Kidney (tissue), 13 donors: ENCODE measurements at regions not wholly inside any gene's neighbourhood (a gene's known extent, or its start where the extent isn't known, plus 50 kb on each side); places are given as distances from the start of the nearest gene placed in this dataset.
A peak's percentile ranks its signal among the peaks of the same experiment; 100 is the strongest.

Source experiments
- DNase-seq, 5 donors: peaks; one replicate each; pipeline ENCODE4 v3.0.0-alpha.2; 2013 to 2020
- FAIRE-seq: peaks from 2 replicates; lab custom pipeline; 2012; peaks lifted over from hg19 to GRCh38; lab: Jason Lieb, UNC
- H3K27ac ChIP-seq, 2 donors: one replicate each; pipeline ENCODE4 v1.7.0; 2013; ENCODE audit warnings: low read depth in 2 of 2, low read length in 2 of 2, inconsistent platforms in 1 of 2
- H3K27me3 ChIP-seq: one replicate; pipeline ENCODE4 v1.7.1; 2013; ENCODE audit warnings: low read length, inconsistent platforms; ENCODE audit not compliant: control insufficient read depth, insufficient read depth
- H3K36me3 ChIP-seq, 3 donors: one replicate each; pipeline versions ENCODE4 v1.7.0 to v1.7.1; 2013; ENCODE audit warnings: low read length in 3 of 3, control low read depth in 1 of 3, inconsistent platforms in 1 of 3; ENCODE audit not compliant: insufficient read depth in 3 of 3, control insufficient read depth in 2 of 3
- H3K4me1 ChIP-seq, 3 donors: one replicate each; pipeline versions ENCODE4 v1.7.0 to v1.7.1; 2013; ENCODE audit warnings: low read length in 3 of 3, inconsistent platforms in 1 of 3, low read depth in 1 of 3; ENCODE audit not compliant: control insufficient read depth in 2 of 3, insufficient read depth in 2 of 3
- H3K4me3 ChIP-seq, 3 donors: one replicate each; pipeline versions ENCODE4 v1.7.0 to v1.8.1; 2013; ENCODE audit warnings: low read length in 3 of 3, control low read depth in 1 of 3, inconsistent platforms in 1 of 3
- H3K9ac ChIP-seq, 3 donors: one replicate each; pipeline versions ENCODE4 v1.7.0 to v1.7.1; 2013; ENCODE audit warnings: low read length in 3 of 3, control low read depth in 1 of 3, inconsistent platforms in 1 of 3
- H3K9me3 ChIP-seq, 3 donors: one replicate each; pipeline versions ENCODE4 v1.7.0 to v1.7.1; 2013; ENCODE audit warnings: low read length in 3 of 3, control low read depth in 1 of 3, inconsistent platforms in 1 of 3; ENCODE audit not compliant: control insufficient read depth in 2 of 3, insufficient read depth in 1 of 3
- CTCF ChIP-seq: IDR thresholded peaks from 3 replicates; pipeline ENCODE4 v1.5.1; 2012; ENCODE audit warnings: mild to moderate bottlenecking, moderate library complexity, borderline replicate concordance; ENCODE audit not compliant: insufficient read depth; ENCODE audit errors: extremely low read depth
- intact Hi-C: fragments of 100-400 bp; cut with DNase I; formaldehyde crosslinking; loops from one replicate; pipeline ENCODE4 v1.11.1; 2022
- donor health status: control.
- donor health status: control.
- donor health status: control.
- donor health status: control.
- donor health status: control.
- donor health status: DM: yes; HTN: yes; CAD: no.
- donor health status: Normal renal cell carcinoma (clear cell type).

- FAIRE-seq (no peak), DNase-seq (peak in 1 of 5 donors; percentile 39)
- intact Hi-C loops, result no loop called here
- H3K36me3 ChIP-seq, result no peaks in the 10 kb centered on the region
- H3K27me3 ChIP-seq, result no peaks in the 10 kb centered on the region
- no peaks in the 10 kb centered on the region for H3K9me3 ChIP-seq
- no peaks in the 10 kb centered on the region for H3K4me1 ChIP-seq
- H3K4me3 ChIP-seq, result no peak overlapping the region
- H3K27ac ChIP-seq, result no peak overlapping the region
- no peak for TF ChIP-seq CTCF
- H3K9ac ChIP-seq, result no peak overlapping the region
These were observed 289.7 kb downstream of the HTR1B start for GRCh38 chr6:77173472-77174074.

GRCh38 chr6:77172578-77172977 is 290.7 kb downstream of the HTR1B start:
- Histone ChIP-seq H3K9me3 (no peaks in the 10 kb centered on the region), H3K4me3 (no peak overlapping the region), H3K27ac (no peak overlapping the region), H3K9ac (no peak overlapping the region), H3K4me1 (no peaks in the 10 kb centered on the region), H3K36me3 (no peaks in the 10 kb centered on the region), H3K27me3 (no peaks in the 10 kb centered on the region)
- no peak for TF ChIP-seq CTCF
- DNase-seq (peak in 1 of 5 donors; percentile 33), FAIRE-seq (no peak)
- intact Hi-C loops, result no loop called here

DNA sequence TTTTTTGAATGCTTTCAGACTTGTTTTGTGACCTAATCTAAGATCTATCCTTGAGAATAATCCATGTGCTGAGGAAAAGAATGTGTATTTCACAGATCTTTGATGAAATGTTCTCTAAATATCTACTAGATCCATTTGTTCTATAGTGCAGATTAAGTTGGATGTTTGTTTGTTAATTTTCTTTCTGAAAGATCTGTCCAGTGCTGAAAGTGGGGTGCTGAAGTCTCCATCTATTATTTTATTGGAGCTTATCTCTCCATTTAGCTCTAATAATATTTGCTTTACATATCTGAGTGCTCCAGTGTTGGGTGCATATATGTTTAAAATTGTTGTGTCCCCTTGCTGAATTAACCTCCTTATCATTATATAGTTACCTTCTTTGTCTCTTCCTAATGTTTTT is 303.6 kb downstream of the HTR1B start:
- no peak for TF ChIP-seq CTCF
- no peaks in the 10 kb centered on the region for H3K9me3 ChIP-seq
- intact Hi-C loops, result no loop called here
- DNase-seq, result no peak
- no peaks in the 10 kb centered on the region for H3K36me3 ChIP-seq
- no peaks in the 10 kb centered on the region for H3K27me3 ChIP-seq
- H3K27ac ChIP-seq, result no peak overlapping the region
- no peaks in the 10 kb centered on the region for H3K4me1 ChIP-seq
- no peak for FAIRE-seq
- H3K4me3 ChIP-seq, result no peak overlapping the region
- no peak overlapping the region for H3K9ac ChIP-seq

GRCh38 chr6:77151241-77151640 is 312.1 kb downstream of the HTR1B start:
- no peak overlapping the region for H3K27ac ChIP-seq
- FAIRE-seq (no peak), DNase-seq (no peak)
- H3K9me3 ChIP-seq, result no peaks in the 10 kb centered on the region
- TF ChIP-seq CTCF, result no peak
- no peaks in the 10 kb centered on the region for H3K27me3 ChIP-seq
- H3K36me3 ChIP-seq, result no peaks in the 10 kb centered on the region
- intact Hi-C loops, result no loop called here
- no peak overlapping the region for H3K4me3 ChIP-seq
- no peaks in the 10 kb centered on the region for H3K4me1 ChIP-seq
- no peak overlapping the region for H3K9ac ChIP-seq
